K562 (cell line): ENCODE measurements at regions not wholly inside any gene's neighbourhood (a gene's known extent, or its start where the extent isn't known, plus 50 kb on each side); places are given as distances from the start of the nearest gene placed in this dataset.

Source experiments
- ATAC-seq: fragments of 200-7000 bp; cut with Tn5 transposase; 3 replicates; pipeline ENCODE4 v1.9.1; 2020; ENCODE audit warnings: moderate library complexity
- BruUV-seq: library from RNA; stranded (reverse); fragments of 400-500 nt; replicated peaks from 2 replicates; lab custom pipeline; 2021; lab: Mats Ljungman, UMichigan
- CTCF ChIA-PET: fragments of 300-600 bp; formaldehyde crosslinking; extraction: SDS; loops from one replicate; lab custom pipeline; 2021; ENCODE audit warnings: low intra/inter-chr PET ratio; lab: Yijun Ruan, JAX
- POLR2A ChIA-PET: fragments of 300-600, 350-650 bp; sonication (Branson Sonifier 250); formaldehyde crosslinking; extraction: SDS; loops from one replicate; lab custom pipeline; 2021; ENCODE audit warnings: antibody characterized with exemption, inconsistent platforms; lab: Yijun Ruan, JAX
- DNase-seq, 4 experiments: peaks; one replicate each; pipeline versions ENCODE4 v3.0.0 to v3.0.0-alpha.2; 2011 to 2018; ENCODE audit warnings: low spot score in 3 of 4, mixed read lengths in 3 of 4; ENCODE audit errors: extremely low read depth in 1 of 4
- FAIRE-seq: peaks from 2 replicates; lab custom pipeline; 2011; peaks lifted over from hg19 to GRCh38; lab: Jason Lieb, UNC
- H2AFZ ChIP-seq: 2 replicates; pipeline ENCODE4 v1.6.0; 2011; ENCODE audit warnings: low read depth, low read length, control low read depth, inconsistent platforms
- H3K27ac ChIP-seq: fragments of 200-600 bp; 3 replicates; pipeline ENCODE4 v1.8.0; 2011; ENCODE audit warnings: low read depth, mild to moderate bottlenecking, control low read depth, inconsistent platforms, low read length, moderate library complexity, mixed read lengths; ENCODE audit errors: extremely low read depth
- H3K27me3 ChIP-seq, 2 experiments: fragments of 300-600 bp in 1 of 2; 2 replicates in 1 of 2; 3 replicates in 1 of 2; pipeline versions ENCODE4 v1.6.0 to v1.8.0; 2011; ENCODE audit warnings: inconsistent platforms in 2 of 2, low read length in 2 of 2, mild to moderate bottlenecking in 1 of 2, mixed read lengths in 1 of 2, moderate library complexity in 1 of 2; ENCODE audit not compliant: control insufficient read depth in 2 of 2, insufficient read depth in 2 of 2
- H3K36me3 ChIP-seq: fragments of 300-600 bp; 3 replicates; pipeline ENCODE4 v1.8.0; 2011; ENCODE audit warnings: mild to moderate bottlenecking, low read length, inconsistent platforms; ENCODE audit not compliant: control insufficient read depth, insufficient read depth
- H3K4me1 ChIP-seq, 2 experiments: fragments of 200-600 bp in 1 of 2; replicated peaks in 1 of 2; 2 replicates in 1 of 2; 3 replicates in 1 of 2; pipeline versions ENCODE4 v1.5.1 to v1.8.0; 2011; ENCODE audit warnings: inconsistent platforms in 2 of 2, low read length in 2 of 2, mild to moderate bottlenecking in 1 of 2, mixed read lengths in 1 of 2, moderate library complexity in 1 of 2; ENCODE audit not compliant: control insufficient read depth in 2 of 2, insufficient read depth in 2 of 2
- H3K4me2 ChIP-seq: 2 replicates; pipeline ENCODE4 v1.6.1; 2011; ENCODE audit warnings: low read length, control low read depth, inconsistent platforms, mixed read lengths; ENCODE audit not compliant: insufficient read depth
- H3K4me3 ChIP-seq: fragments of 200-600 bp; sonication (generic), shearing (Covaris generic); 2 replicates; pipeline ENCODE4 v1.5.1; 2016; ENCODE audit warnings: control low read depth, inconsistent platforms
- H3K79me2 ChIP-seq: fragments of 200-600 bp; 3 replicates; pipeline ENCODE4 v1.8.0; 2011; ENCODE audit warnings: low read length, inconsistent platforms; ENCODE audit not compliant: control insufficient read depth, insufficient read depth
- H3K9ac ChIP-seq, 2 experiments: 2 replicates each; pipeline versions ENCODE4 v1.6.0 to v1.6.1; 2011; ENCODE audit warnings: low read depth in 2 of 2, low read length in 2 of 2, control low read depth in 1 of 2, inconsistent platforms in 1 of 2, mild to moderate bottlenecking in 1 of 2, mixed read lengths in 1 of 2; ENCODE audit not compliant: insufficient read depth in 1 of 2
- H3K9me1 ChIP-seq: one replicate; pipeline ENCODE4 v1.6.0; 2011; ENCODE audit warnings: inconsistent platforms, mild to moderate bottlenecking, low read length, moderate library complexity; ENCODE audit not compliant: control insufficient read depth, insufficient read depth
- H3K9me3 ChIP-seq: replicated peaks from 2 replicates; pipeline ENCODE4 v1.5.1; 2011; ENCODE audit warnings: low read depth, low read length, inconsistent platforms; ENCODE audit not compliant: control insufficient read depth, insufficient read depth
- H4K20me1 ChIP-seq: replicated peaks from 2 replicates; pipeline ENCODE4 v1.6.1; 2011; ENCODE audit warnings: low read length, inconsistent platforms, mixed read lengths; ENCODE audit not compliant: control insufficient read depth, insufficient read depth
- CBX3 ChIP-seq, 2 experiments: IDR thresholded peaks; 1 replicate in 1 of 2; 2 replicates in 1 of 2; pipeline ENCODE4 v1.6.1; 2012; ENCODE audit warnings: inconsistent platforms in 2 of 2, low read length in 2 of 2, borderline replicate concordance in 1 of 2, control low read depth in 1 of 2
- ETS1 ChIP-seq: conservative IDR thresholded peaks from 2 replicates; pipeline ENCODE4 v1.6.1; 2011; ENCODE audit warnings: low read depth, mild to moderate bottlenecking, low read length; ENCODE audit not compliant: control insufficient read depth
- EWSR1 ChIP-seq: fragments of 450-650 bp; IDR thresholded peaks from 2 replicates; pipeline ENCODE4 v1.6.1; 2018; ENCODE audit warnings: borderline replicate concordance, mild to moderate bottlenecking, low read depth, moderate library complexity; ENCODE audit not compliant: partially characterized antibody
- HCFC1 ChIP-seq: IDR thresholded peaks from 2 replicates; pipeline ENCODE4 v1.6.1; 2012; ENCODE audit warnings: low read depth, low read length, improper control_type of control experiment
- MTA2 ChIP-seq: fragments of 450-650 bp; IDR thresholded peaks from 2 replicates; pipeline ENCODE4 v1.6.1; 2016; ENCODE audit warnings: low read depth
- NFIX ChIP-seq: fragments of 250-450 bp; sonication (Bioruptor Pico); IDR thresholded peaks from 2 replicates; pipeline ENCODE4 v1.4.0; 2020; ENCODE audit warnings: low read depth, mild to moderate bottlenecking, moderate library complexity
- POLR2AphosphoS2 ChIP-seq: IDR thresholded peaks from 2 replicates; pipeline ENCODE4 v1.6.1; 2012; ENCODE audit warnings: low read length, improper control_type of control experiment
- RBM15 ChIP-seq: fragments of 200-400 bp; formaldehyde crosslinking; IDR thresholded peaks from 2 replicates; pipeline ENCODE4 v1.6.1; 2018; ENCODE audit warnings: mild to moderate bottlenecking, low read length, moderate library complexity; ENCODE audit not compliant: insufficient read depth
- TBL1XR1 ChIP-seq, 2 experiments: IDR thresholded peaks; 2 replicates each; pipeline ENCODE4 v1.6.1; 2012; ENCODE audit warnings: improper control_type of control experiment in 2 of 2, low read length in 2 of 2, mild to moderate bottlenecking in 1 of 2
- ZNF311 ChIP-seq: fragments of 250-450 bp; sonication (Bioruptor Pico); IDR thresholded peaks from 2 replicates; pipeline ENCODE4 v1.4.0; 2020; ENCODE audit warnings: mild to moderate bottlenecking, moderate library complexity
- ZNF324 ChIP-seq: fragments of 250-450 bp; sonication (Bioruptor Pico); IDR thresholded peaks from 2 replicates; pipeline ENCODE4 v1.4.0; 2020; ENCODE audit warnings: mild to moderate bottlenecking
- WGBS: fragments of 100-300 bp; shearing (Covaris generic); methylation state at CpG from one replicate; pipeline ENCODE4 v1.1.6; 2016; ENCODE audit warnings: low coverage, mixed read lengths; ENCODE audit not compliant: insufficient coverage; ENCODE audit errors: missing lambda C conversion rate; 5-methylcytosine and 5-hydroxymethylcytosine counted together
- in situ Hi-C: fragments of 300-500 bp; cut with MboI; formaldehyde crosslinking; loops from 4 replicates; pipeline ENCODE4 v1.15.0; 2018; ENCODE audit warnings: inconsistent platforms, mixed read lengths
- intact Hi-C: fragments of 100-400 bp; cut with micrococcal nuclease; formaldehyde crosslinking; loops from 2 replicates; pipeline ENCODE4 v1.14.2; 2022
- TF ChIP-seq, protein P1 (sequence below): sonication (generic); formaldehyde crosslinking; IDR thresholded peaks from 2 replicates; pipeline ENCODE4 v1.8.0; 2023; ENCODE audit warnings: mild to moderate bottlenecking, missing genetic modification reagents

GRCh38 chr3:182692695-182693094 lies 100.6 kb upstream of the ATP11B start:
- DNase-seq (no peak), ATAC-seq (no peak), FAIRE-seq (no peak)
- Histone ChIP-seq H3K79me2 (no peaks in the 10 kb centered on the region), H3K9ac (no peak overlapping the region), H3K4me1 (no peaks in the 10 kb centered on the region; a peak in 1 of 5 replicates), H3K36me3 (no peaks in the 10 kb centered on the region), H4K20me1 (no peaks in the 10 kb centered on the region), H2AFZ (no peak overlapping the region), H3K9me3 (no peaks in the 10 kb centered on the region), H3K27ac (no peak overlapping the region), H3K4me3 (no peak overlapping the region), H3K4me2 (no peak overlapping the region), H3K27me3 (peaks cover 0 to 10% of the 10 kb centered on the region in 2 experiments; a peak in 2 of 5 replicates), H3K9me1 (no peaks in the 10 kb centered on the region)
- in situ Hi-C loops (loop anchor here (25.0 kb wide), 1 partner anchor 1880 kb away; no protein-coding TSS in a partner anchor), intact Hi-C loops (no loop called here)
- BruUV-seq = no TSS peak
- ChIA-PET CTCF (no interaction called here), POLR2A (no interaction called here)
- TF ChIP-seq, protein P1, sequence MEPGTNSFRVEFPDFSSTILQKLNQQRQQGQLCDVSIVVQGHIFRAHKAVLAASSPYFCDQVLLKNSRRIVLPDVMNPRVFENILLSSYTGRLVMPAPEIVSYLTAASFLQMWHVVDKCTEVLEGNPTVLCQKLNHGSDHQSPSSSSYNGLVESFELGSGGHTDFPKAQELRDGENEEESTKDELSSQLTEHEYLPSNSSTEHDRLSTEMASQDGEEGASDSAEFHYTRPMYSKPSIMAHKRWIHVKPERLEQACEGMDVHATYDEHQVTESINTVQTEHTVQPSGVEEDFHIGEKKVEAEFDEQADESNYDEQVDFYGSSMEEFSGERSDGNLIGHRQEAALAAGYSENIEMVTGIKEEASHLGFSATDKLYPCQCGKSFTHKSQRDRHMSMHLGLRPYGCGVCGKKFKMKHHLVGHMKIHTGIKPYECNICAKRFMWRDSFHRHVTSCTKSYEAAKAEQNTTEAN = no peak
- TF ChIP-seq EWSR1 (no peak), ZNF311 (CRISPR knock-in tag) (no peak), HCFC1 (no peak), TBL1XR1 (IDR thresholded peaks at IDR 0.05; ENCODE audit: low read length in 2 of 2) (no peak), CBX3 (IDR thresholded peaks at IDR 0.05; ENCODE audit: borderline replicate concordance in 1 of 2, low read length in 2 of 2) (no peak), RBM15 (no peak), POLR2AphosphoS2 (no peak), MTA2 (no peak), ETS1 (no peak), NFIX (CRISPR knock-in tag) (no peak), ZNF324 (no peak)
- 21% methylated on average over 1 of the region's 1 CpG for WGBS
